ENCODE measurements at regions not wholly inside any gene's neighbourhood (a gene's known extent, or its start where the extent isn't known, plus 50 kb on each side); places are given as distances from the start of the nearest gene placed in this dataset.
A peak's percentile ranks its signal among the peaks of the same experiment; 100 is the strongest.
"Not testable (repeated sequence)": the region's sequence is repeated elsewhere in the genome, so short reads cannot be mapped to it uniquely, and the experiment has no call there.

DNA sequence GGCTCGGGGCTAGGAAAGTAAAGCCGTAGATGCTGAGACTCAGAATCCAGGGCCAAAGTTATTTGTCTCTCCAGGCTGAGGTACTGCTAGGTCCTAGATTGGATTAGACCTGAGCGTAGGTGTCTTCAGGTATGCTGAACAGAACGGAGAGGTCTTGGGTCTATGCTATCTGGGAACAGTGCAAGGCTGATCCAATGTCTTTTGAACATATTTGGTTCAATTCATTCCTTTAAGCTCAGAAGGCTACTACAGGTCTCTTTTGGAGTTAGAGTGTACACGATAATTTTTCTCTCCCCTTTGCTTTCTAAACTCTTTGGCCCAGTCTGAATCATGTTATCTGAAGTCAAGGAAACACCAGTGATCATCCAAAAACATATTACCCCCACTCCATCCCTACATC lies 137.5 kb upstream of the TBL1XR1 start:
- no peak for DNase-seq (ENCODE audit: extremely low read depth in 1 of 11, low read depth in 9 of 11, low spot score in 4 of 11)

DNA sequence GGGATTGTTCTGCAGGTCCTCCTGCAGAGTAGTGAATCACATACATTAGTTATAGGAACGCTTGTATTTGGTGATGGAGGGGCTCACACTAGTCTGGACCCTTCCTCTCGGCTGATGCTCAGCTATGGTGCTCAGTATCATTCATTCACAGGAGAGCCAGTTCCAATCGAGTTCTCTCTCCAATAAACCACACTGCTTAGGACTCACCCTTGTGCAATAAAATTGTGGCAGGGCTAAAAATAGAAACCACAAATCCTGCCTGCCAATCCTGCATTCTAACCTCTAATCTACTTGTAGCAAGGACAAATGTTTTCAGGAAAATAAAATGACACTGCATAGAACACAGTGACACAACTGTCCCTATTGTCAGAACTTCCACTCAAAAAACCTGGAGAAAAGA lies 138.4 kb upstream of the TBL1XR1 start:
- DNase-seq (ENCODE audit: extremely low read depth in 1 of 11, low read depth in 9 of 11, low spot score in 4 of 11) = no peak

DNA sequence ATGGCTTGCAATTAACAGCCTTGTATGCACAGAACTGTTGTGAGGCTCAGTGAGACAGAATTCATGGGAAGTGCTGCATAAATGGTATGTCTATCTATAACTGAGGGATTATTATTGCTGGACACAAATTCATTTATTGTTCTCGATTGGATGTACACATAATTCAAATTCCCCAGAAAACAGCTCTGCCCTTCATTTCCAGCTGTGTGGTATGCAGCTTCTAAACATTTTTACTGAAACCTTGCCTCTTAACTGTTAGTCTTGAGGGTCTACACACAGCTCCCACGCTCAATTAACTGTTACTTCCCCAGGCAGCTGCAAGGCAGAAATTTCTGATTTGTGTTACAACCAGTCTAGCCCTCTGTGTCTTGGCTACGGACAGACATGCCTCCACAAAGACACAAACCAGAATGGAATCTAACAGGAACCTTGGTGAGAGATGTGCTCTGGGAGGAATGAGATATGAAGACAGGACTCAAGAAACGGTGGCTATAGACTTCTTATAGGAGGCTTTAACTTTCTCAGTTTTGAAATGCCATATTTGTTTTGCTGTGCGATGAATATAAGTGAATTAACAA lies 139.7 kb upstream of the TBL1XR1 start:
- no peak for DNase-seq (ENCODE audit: extremely low read depth in 1 of 11, low read depth in 9 of 11, low spot score in 4 of 11)

DNA sequence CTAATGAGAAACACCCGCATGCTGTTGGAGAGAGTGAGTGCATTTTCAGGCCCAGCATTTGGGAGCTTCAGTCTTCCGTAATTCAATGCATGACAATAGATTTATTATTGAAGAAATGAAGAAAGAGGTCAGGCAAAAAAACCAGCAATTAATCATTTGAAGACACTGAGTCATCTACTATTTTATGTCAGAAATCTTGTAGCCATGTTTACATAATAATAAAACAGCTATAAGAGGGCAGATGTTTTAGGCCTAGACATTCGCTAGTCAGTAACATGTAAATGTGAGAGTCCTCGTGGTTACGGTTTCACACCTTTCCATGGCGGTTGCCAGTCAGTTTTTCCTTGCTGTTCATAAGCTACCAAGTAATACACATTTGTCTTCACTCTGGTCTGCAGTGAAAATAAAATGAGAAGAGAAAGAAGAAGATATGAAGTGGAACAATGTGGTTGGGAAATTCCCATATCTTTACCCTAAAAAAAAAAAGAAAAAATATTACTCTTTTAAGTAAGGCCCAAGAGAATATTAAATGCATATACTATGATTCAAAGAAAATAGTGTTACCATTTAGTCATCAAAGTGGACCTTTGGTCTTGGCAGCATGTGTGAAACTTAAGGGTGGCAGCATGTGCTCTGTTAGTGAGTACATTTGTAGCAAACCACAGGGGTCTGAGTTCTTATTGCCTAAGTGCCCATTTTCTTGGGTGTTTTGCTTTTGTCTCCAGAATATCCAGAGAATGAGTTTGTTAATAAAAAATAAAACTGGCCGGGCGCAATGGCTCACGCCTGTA lies 140.5 kb upstream of the TBL1XR1 start:
- no peak for DNase-seq (ENCODE audit: extremely low read depth in 1 of 11, low read depth in 9 of 11, low spot score in 4 of 11)

DNA sequence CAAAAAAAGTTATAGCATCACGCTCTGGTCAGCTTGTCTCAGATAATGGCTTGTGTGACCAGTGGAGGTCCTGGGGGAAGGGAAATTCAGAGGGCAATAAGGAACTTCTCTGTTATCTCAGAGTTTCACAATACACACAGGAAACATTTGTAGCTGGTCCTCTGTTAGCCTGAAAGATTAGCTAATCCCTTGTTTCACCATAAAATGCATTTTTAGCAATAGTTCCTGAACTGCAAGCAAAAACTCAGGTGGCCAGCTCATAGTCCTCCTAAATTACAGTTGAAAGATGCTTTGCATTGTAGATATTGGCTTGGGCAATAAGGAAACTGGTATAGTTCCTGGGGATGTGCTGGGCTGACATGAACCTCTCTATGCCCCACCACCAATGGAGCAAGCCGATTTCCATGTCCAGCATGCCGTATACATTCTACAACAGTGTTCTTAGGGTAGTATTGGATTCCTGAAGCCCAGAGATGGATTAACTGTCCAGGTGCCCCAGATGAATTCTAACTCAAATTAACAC lies 141.5 kb upstream of the TBL1XR1 start:
- DNase-seq (ENCODE audit: extremely low read depth in 1 of 11, low read depth in 9 of 11, low spot score in 4 of 11) = no peak

DNA sequence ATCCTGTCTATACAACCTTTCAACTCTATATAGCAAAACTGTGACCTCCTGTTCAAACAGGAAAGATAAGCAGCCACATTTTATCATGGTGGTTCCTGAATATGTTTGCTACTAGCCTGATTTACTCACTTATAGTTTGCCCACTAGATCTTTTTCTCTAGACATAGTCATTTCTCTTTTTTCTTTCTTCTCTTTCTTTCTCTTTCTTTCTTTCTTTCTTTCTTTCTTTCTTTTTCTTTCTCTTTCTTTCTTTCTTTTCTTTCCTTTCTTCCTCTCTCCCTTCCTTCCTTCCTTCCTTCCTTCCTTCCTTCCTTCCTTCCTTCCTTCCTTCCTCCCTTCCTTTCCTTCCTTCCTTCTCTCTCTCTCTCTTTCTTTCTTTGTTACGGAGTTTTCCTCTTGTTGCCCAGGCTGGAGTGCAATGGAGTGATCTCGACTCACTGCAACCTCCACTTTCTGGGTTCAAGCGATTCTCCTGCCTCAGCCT lies 142.0 kb upstream of the TBL1XR1 start:
- DNase-seq (ENCODE audit: extremely low read depth in 1 of 11, low read depth in 9 of 11, low spot score in 4 of 11) = not testable (repeated sequence)

DNA sequence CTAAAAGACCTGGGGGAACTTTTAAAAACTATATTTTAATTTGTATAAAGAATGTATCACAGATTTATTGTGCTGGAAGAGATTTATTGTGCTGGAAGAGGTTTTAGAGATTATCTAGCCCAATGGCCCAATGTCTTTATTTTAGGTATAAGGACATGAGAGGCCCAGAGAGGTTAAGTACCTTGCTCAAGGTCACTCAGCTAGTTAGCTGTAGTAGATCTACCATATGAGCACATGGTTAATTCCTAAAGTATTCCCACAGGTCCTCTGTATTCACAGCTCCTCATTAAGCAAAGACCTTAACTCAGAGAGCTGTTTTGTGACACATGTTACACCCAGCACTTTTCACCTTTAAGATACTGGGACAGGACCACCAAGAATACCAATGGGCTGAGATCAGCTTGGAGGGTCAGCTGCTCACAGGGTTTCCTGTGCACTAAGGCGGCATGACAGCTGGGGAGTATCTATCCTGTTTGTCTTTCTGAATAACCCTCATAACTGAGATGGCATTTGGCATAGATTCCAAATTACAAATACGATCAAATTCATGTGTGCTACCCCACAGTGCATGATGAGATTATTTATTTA lies 143.1 kb upstream of the TBL1XR1 start:
- no peak for DNase-seq (ENCODE audit: extremely low read depth in 1 of 11, low read depth in 9 of 11, low spot score in 4 of 11)

DNA sequence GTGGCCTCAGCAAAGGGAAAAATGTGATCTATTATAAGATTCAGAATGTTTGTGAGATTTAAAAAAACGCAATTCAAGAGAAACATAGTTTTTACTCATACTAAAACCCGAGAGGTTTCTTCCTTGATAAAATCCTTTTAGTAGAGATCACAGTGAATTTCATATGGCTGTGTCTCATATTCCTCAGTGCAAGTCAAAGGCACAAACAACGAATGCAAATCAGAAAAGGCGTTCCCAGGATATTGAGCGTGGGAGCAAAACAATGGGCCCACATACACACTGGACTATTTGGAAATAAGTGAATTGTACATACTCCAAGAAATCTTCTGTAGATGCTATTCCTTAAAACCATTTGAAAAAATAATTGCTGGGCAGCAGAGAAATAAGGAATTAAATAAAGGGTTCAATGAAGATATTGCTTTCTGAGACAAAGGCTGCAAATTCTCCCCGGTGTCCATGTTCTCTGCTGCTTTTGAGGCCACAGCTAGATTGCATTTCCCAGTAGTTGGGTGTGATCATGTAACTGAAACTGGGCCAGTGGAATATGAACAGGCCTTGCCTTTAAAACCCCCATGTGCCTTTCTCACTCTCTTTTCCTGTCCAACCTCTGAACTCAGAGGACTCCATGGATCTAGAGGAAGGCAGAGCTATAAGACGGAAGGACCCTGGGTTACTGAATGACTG lies 144.6 kb upstream of the TBL1XR1 start:
- no peak for DNase-seq (ENCODE audit: extremely low read depth in 1 of 11, low read depth in 9 of 11, low spot score in 4 of 11)

DNA sequence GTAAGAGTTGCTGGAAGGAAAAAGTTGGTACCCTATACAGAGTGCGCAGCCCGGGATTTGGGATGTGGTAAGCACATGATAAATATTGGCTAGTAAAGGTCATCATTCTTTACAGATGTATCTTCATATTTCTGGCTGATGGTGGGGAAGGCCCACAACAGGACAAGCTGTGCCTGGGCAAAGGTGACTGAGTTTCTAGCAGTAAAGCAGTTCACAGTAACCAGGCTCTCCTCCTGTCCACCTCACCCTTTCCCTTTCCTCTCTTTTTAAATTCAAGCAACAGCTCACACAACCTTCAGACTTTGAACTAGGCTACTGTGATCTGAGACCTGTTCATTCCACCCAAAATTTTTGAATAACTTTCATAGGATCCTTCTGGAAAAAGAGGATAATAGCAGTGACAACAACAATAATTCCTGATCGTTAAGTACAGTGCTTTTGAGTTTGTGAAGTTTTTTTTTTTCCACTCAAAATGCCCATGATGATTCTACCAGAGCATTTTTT lies 145.9 kb upstream of the TBL1XR1 start:
- DNase-seq (ENCODE audit: extremely low read depth in 1 of 11, low read depth in 9 of 11, low spot score in 4 of 11) = no peak

DNA sequence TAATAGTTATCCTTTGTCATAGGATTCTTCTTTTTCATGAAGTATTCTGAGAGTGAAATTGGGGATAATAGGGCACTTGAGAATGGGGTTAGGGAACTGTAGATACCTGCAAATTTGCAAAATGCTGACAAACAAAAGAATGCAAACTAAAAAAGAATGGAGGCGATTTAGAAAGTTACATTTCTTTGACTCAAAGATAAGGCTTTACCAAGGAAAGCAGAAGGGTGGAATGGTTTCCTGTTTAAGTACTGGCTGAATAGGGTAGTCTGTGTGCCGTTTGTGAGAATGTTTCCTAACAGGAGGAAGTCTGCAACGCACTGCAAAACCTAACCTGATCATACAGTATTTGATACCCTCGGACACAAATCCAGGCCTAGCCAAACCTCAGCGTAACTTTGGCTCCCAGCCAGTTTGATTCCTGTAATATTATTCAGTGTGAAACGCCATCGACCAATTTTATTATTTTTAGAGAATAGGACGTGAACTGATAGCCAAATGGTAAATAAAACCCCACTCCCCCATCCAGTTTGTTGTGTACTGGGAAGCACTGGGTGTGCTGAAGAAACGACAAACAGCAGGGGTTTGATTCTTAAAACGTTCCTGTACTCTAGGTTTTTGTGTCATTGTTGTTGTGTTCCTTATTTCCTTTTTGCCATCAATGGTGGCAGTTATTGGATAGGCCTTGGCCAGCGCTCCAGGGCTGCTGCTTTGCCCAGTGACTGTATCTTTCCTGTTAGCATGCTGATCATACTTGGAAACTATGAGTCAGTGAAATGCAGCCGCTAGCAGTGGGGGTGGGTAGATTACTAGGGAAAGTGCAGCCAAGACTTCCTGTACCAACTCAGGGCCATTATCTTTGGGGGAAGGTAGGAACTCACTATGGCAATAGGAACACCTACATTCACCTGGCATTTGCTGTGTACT lies 148.0 kb upstream of the TBL1XR1 start:
- peak in 7 of 11 donors; percentile 52 to 85 (median 76) for DNase-seq (ENCODE audit: extremely low read depth in 1 of 11, low read depth in 9 of 11, low spot score in 4 of 11)

DNA sequence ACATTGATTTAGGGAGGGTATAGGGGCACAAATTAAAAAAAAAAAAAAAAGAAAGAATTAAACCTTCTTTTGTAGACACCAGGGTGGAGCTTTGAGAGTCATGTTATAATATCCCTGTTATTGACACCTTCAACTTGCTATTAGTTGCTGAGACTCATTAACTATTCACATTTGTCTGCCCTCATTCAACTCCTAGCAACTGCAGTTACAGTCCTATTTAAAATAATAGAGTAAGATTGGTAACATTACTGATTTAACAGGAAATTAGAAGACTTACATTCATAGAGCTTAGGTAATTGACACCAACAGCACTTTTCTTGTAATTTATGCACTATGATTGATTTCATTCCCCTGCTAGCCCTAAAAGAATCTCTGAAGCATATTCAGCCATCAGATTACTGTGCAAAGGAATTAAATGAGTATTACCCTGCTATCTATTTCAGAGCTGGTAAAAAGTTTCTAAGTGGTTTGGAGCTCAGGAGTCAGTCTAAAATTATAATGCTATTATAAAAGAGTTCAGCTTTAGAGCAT lies 148.8 kb upstream of the TBL1XR1 start:
- DNase-seq (ENCODE audit: extremely low read depth in 1 of 11, low read depth in 9 of 11, low spot score in 4 of 11) = no peak

DNA sequence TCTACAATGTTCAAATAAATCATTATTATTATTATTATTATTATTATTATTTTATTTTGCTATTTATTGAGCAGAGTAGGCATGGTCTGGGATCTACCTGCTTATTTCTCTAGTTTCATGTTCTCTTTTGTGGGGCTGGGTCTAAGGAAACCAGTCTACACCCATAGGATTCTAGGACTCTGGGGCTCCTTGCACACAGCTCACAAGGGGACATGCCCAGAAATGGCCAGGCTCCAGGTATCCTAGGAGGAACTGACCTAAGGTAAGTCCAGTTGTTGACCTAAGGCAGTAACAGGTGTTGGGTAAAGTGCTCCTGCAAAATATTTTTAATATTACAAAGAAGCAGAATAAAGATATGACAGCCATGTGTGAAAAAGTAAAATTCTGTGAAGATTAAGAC lies 149.6 kb upstream of the TBL1XR1 start:
- no peak for DNase-seq (ENCODE audit: extremely low read depth in 1 of 11, low read depth in 9 of 11, low spot score in 4 of 11)

DNA sequence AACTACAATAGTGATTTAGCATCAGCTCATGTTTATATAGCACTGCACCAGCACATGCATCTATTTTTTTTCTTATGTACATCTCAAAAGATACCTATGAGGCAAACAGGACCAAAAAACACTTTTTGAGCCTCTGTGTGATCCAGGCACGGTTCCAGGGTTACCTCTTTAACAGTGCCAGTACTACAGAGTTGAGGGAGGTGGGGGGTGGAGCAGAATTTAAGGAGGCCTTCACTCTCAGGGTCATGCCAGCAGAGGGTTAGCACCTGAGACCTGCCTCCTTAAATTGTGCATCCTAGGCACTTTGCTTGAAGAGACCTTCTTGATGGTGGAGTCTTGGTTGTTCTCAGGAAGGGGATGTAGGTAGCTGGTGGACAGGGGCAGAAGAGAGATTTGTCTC lies 150.3 kb upstream of the TBL1XR1 start:
- no peak for DNase-seq (ENCODE audit: extremely low read depth in 1 of 11, low read depth in 9 of 11, low spot score in 4 of 11)

DNA sequence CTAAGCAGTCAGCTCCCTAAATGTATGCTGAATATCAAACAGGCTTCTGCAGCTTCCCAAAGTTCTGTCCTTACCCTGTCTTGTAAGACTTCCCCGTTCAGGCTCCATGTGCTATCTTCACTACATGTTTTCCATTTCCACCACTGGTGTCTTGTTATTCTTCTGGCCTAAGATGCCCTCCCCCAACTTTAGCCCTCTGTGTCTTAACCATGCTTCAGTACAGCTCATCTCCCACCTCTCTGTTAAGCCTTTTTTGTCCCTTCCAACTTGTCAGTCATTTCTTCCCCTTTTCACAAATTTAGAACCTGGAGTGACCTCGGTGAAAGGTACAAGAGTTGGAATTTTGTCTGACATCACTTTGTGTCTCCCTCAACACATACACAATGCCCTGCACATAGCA lies 151.7 kb upstream of the TBL1XR1 start:
- DNase-seq (ENCODE audit: extremely low read depth in 1 of 11, low read depth in 9 of 11, low spot score in 4 of 11) = no peak

DNA sequence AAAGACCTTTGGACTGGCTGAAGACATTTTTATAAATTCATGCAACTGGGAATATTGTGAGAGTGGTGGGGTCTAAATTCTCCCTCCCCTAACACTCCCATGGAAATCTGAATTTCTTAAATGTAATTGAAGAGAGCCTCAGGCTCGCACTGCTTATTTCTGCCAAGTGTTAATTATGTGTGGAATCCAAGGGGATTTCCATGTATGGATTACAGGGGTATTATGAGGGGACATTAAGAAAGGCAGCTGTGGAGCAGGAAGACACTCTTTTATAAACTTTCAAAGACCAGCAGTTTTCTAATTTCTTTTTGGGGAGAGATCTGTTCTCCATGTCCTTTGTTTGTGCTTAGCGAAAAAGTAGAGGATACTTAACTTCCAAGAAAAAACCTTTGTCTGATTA lies 152.1 kb upstream of the TBL1XR1 start:
- DNase-seq (ENCODE audit: extremely low read depth in 1 of 11, low read depth in 9 of 11, low spot score in 4 of 11) = no peak

DNA sequence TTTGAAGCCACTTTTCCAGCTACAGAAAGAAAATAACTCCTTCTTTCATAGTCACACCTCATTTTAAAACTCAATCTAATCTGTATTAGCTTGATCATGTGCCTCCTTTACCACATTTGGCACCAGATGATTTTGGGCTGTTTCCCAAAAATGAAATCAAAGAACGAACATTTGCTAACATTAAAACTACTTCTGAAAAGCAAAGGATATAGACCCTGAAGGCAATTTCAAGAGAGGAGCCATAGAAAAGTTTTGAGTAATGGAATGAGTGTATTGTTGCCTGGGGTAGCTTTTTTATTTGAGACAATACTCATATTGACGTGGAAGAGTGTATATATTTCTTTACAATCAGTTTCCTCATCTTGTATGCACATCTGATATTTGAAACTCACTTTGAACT lies 152.8 kb upstream of the TBL1XR1 start:
- no peak for DNase-seq (ENCODE audit: extremely low read depth in 1 of 11, low read depth in 9 of 11, low spot score in 4 of 11)

DNA sequence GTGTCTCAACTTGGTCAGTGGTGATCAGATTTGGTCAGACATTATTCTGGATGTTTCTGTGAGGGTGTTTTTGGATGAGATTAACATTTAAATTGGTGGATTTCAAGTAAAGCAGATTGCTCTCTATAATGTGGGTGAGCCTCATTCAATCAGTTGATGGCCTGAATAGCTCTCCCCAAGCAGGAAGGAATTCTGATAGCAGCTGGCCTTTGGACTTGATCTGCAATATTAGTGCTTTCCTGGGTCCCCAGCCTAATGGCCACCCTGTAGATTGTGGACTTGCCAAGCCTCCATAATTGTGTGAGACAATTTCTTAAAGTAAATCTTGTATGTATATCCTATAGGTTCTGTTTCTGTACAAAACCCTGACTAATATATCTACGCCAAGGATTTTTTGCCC lies 153.9 kb upstream of the TBL1XR1 start:
- DNase-seq (ENCODE audit: extremely low read depth in 1 of 11, low read depth in 9 of 11, low spot score in 4 of 11) = no peak

DNA sequence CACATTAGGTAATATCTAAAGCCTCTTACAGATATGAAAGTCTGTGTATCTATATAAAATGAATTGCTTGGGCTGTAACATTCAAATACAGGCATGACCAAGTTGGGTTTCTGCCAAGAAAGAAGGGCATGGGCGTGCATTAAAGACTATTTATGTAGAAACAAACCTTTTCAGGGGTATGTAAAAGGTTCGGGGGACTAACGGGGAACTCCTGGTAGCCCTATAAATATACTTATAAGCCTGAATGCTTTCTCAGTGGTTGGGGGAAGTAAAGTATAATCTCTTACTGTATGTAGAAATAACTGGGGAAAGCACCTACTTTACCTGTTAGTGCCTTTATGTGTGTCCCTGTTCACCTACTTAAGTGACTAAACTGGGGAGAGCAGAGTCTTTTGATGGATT lies 154.5 kb upstream of the TBL1XR1 start:
- DNase-seq (ENCODE audit: extremely low read depth in 1 of 11, low read depth in 9 of 11, low spot score in 4 of 11) = no peak

Data from renal cortex interstitium (tissue), 11 donors.